ENCODE measurements at regions not wholly inside any gene's neighbourhood (a gene's known extent, or its start where the extent isn't known, plus 50 kb on each side); places are given as distances from the start of the nearest gene placed in this dataset.
"Not testable (repeated sequence)": the region's sequence is repeated elsewhere in the genome, so short reads cannot be mapped to it uniquely, and the experiment has no call there.

DNA sequence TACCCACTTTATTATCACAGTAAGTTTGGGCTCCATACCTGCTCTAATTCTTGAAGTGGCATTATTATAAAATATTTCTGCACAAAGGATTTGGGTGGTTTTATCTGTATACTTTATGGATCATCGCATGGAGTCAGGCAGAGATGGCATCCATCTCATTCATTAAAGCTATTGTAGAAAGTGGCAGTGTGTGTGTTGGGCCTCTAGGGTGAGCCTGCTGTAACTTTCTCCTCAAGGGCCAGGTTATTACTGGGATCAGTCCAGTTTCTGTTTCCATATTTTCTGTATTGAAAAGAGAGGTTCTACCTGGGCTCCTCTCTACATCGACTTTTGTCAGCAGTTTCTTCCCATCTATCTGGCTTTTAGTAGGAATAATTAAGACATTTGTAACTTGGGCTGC, 511.1 kb downstream of the MMUT start:
- H3K27ac Mint-ChIP-seq (ENCODE audit: unreplicated experiment), result no peak overlapping the region
- no peaks in the 10 kb centered on the region for H3K4me1 Mint-ChIP-seq (ENCODE audit: unreplicated experiment)
- no peaks in the 10 kb centered on the region for H3K27me3 Mint-ChIP-seq (ENCODE audit: unreplicated experiment)
- H3K4me3 Mint-ChIP-seq (ENCODE audit: unreplicated experiment), result no peak overlapping the region
- no peaks in the 10 kb centered on the region for H3K9me3 Mint-ChIP-seq (ENCODE audit: unreplicated experiment)
- H3K36me3 Mint-ChIP-seq (ENCODE audit: low read depth, unreplicated experiment), result no peaks in the 10 kb centered on the region
- TF ChIP-seq, protein P1, sequence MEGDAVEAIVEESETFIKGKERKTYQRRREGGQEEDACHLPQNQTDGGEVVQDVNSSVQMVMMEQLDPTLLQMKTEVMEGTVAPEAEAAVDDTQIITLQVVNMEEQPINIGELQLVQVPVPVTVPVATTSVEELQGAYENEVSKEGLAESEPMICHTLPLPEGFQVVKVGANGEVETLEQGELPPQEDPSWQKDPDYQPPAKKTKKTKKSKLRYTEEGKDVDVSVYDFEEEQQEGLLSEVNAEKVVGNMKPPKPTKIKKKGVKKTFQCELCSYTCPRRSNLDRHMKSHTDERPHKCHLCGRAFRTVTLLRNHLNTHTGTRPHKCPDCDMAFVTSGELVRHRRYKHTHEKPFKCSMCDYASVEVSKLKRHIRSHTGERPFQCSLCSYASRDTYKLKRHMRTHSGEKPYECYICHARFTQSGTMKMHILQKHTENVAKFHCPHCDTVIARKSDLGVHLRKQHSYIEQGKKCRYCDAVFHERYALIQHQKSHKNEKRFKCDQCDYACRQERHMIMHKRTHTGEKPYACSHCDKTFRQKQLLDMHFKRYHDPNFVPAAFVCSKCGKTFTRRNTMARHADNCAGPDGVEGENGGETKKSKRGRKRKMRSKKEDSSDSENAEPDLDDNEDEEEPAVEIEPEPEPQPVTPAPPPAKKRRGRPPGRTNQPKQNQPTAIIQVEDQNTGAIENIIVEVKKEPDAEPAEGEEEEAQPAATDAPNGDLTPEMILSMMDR (IDR thresholded peaks at IDR 0.05; ENCODE audit: unreplicated experiment), result no peak
- DNase-seq (ENCODE audit: low spot score), result no peak

DNA sequence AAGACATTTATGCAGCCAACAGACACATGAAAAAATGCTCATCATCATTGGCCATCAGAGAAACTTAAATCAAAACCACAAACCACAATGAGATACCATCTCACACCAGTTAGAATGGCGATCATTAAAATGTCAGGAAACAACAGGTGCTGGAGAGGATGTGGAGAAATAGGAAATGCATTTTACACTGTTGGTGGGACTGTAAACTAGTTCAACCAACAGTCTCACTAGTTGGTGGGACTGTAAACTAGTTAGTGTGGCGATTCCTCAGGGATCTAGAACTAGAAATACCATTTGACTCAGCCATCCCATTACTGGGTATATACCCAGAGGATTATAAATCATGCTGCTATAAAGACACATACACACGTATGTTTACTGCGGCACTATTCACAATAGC, 518.8 kb downstream of the MMUT start:
- not testable (repeated sequence) for H3K27me3 Mint-ChIP-seq (ENCODE audit: unreplicated experiment); DNase-seq (ENCODE audit: low spot score); H3K27ac Mint-ChIP-seq (ENCODE audit: unreplicated experiment); H3K4me3 Mint-ChIP-seq (ENCODE audit: unreplicated experiment); H3K36me3 Mint-ChIP-seq (ENCODE audit: low read depth, unreplicated experiment); H3K4me1 Mint-ChIP-seq (ENCODE audit: unreplicated experiment); H3K9me3 Mint-ChIP-seq (ENCODE audit: unreplicated experiment)

DNA sequence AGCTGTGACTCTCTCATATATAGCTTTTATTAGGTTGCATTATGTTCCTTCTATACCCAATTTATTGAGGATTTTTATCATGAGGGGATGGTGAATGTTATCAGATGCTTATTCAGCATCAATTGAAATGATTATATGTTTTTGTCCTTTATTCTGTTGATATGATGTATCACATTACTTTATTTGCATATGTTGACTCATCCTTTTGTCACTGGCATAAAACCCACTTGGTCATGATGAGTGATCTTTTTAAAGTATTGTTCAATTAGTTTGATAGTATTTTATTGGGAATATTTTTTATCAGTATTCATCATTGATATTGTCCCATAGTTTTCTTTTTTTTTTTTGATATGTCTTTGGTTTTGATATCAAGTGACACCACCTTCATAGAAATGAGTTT, 529.9 kb downstream of the MMUT start:
- no peaks in the 10 kb centered on the region for H3K9me3 Mint-ChIP-seq (ENCODE audit: unreplicated experiment)
- no peaks in the 10 kb centered on the region for H3K36me3 Mint-ChIP-seq (ENCODE audit: low read depth, unreplicated experiment)
- no peaks in the 10 kb centered on the region for H3K4me1 Mint-ChIP-seq (ENCODE audit: unreplicated experiment)
- TF ChIP-seq, protein P1 (IDR thresholded peaks at IDR 0.05; ENCODE audit: unreplicated experiment), result no peak
- no peak for DNase-seq (ENCODE audit: low spot score)
- no peak overlapping the region for H3K4me3 Mint-ChIP-seq (ENCODE audit: unreplicated experiment)
- no peak overlapping the region for H3K27ac Mint-ChIP-seq (ENCODE audit: unreplicated experiment)
- no peaks in the 10 kb centered on the region for H3K27me3 Mint-ChIP-seq (ENCODE audit: unreplicated experiment)

DNA sequence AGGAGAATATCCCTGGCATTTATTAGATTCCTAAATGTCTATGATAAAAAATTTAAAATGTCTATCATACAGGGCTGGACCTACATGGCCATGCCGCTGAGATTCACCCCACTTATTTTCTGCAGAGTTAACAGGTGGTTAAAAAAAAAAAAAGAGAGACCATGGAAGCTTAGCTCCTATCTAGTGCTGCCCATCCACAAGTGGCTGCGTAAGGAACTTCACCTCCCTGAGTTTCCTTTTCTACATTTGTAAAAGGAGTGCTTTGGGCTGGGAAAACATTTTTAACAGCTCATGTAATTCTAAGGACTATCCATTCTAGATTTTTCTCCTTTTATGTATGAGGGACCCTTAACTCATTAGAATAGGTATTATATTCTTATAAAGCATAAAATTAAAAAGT, 534.1 kb downstream of the MMUT start:
- TF ChIP-seq, protein P1 (IDR thresholded peaks at IDR 0.05; ENCODE audit: unreplicated experiment), result no peak
- Mint-ChIP-seq H3K27ac (ENCODE audit: unreplicated experiment) (no peak overlapping the region), H3K4me1 (ENCODE audit: unreplicated experiment) (no peaks in the 10 kb centered on the region)

DNA sequence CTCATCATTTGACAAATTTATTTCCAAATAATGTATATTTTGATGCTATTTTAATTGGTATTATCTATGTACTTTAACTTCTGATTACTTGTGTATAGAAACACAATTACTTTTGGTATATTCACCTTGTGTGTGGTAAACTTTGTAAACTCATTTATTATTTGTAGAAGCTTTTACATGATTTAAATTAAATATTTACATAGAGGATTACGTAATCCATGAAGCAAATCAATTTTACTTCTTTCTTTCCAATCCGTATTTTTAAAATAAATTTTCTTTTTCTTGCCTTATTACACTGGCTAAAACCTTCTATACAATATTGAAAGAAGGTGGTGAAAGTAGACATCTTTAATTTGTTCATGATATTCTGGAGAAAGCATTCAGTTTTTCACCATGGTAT, 540.2 kb downstream of the MMUT start:
- H3K4me3 Mint-ChIP-seq (ENCODE audit: unreplicated experiment), result no peak overlapping the region
- no peaks in the 10 kb centered on the region for H3K27me3 Mint-ChIP-seq (ENCODE audit: unreplicated experiment)
- no peaks in the 10 kb centered on the region for H3K36me3 Mint-ChIP-seq (ENCODE audit: low read depth, unreplicated experiment)
- H3K4me1 Mint-ChIP-seq (ENCODE audit: unreplicated experiment), result no peaks in the 10 kb centered on the region
- no peak for DNase-seq (ENCODE audit: low spot score)
- TF ChIP-seq, protein P1 (IDR thresholded peaks at IDR 0.05; ENCODE audit: unreplicated experiment), result no peak
- H3K27ac Mint-ChIP-seq (ENCODE audit: unreplicated experiment), result no peak overlapping the region
- no peaks in the 10 kb centered on the region for H3K9me3 Mint-ChIP-seq (ENCODE audit: unreplicated experiment)

More for the DNA sequence above, 534.1 kb downstream of the MMUT start:
- no peak for DNase-seq (ENCODE audit: low spot score)
- no peak overlapping the region for H3K4me3 Mint-ChIP-seq (ENCODE audit: unreplicated experiment)
- H3K9me3 Mint-ChIP-seq (ENCODE audit: unreplicated experiment), result no peaks in the 10 kb centered on the region
- no peaks in the 10 kb centered on the region for H3K27me3 Mint-ChIP-seq (ENCODE audit: unreplicated experiment)
- H3K36me3 Mint-ChIP-seq (ENCODE audit: low read depth, unreplicated experiment), result no peaks in the 10 kb centered on the region

DNA sequence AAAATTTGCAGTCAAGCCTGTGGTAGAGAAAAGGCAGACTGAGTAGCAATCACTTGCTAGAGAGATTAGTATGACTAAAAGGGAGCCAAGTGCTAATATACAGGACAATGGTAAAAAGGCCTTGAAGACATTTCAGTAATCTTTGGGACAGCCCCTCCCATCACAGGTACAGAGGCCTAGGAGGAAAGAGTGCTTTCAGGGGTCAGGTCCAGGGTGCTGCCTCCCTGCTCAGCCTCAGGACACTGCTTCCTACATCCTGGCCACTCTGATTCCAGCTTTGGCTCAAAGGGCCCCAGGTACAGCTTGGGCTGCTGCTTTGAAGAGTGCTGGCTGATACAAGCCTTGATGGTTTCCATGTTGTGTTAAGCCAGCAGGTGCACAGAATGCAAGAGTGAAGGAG, 543.5 kb downstream of the MMUT start:
- H3K27ac Mint-ChIP-seq (ENCODE audit: unreplicated experiment), result no peak overlapping the region
- no peaks in the 10 kb centered on the region for H3K27me3 Mint-ChIP-seq (ENCODE audit: unreplicated experiment)
- H3K36me3 Mint-ChIP-seq (ENCODE audit: low read depth, unreplicated experiment), result no peaks in the 10 kb centered on the region
- H3K4me1 Mint-ChIP-seq (ENCODE audit: unreplicated experiment), result no peaks in the 10 kb centered on the region
- no peak overlapping the region for H3K4me3 Mint-ChIP-seq (ENCODE audit: unreplicated experiment)
- DNase-seq (ENCODE audit: low spot score), result no peak
- TF ChIP-seq, protein P1 (IDR thresholded peaks at IDR 0.05; ENCODE audit: unreplicated experiment), result no peak
- no peaks in the 10 kb centered on the region for H3K9me3 Mint-ChIP-seq (ENCODE audit: unreplicated experiment)
